NCI-H1930 (cell line): ENCODE measurements at regions not wholly inside any gene's neighbourhood (a gene's known extent, or its start where the extent isn't known, plus 50 kb on each side); places are given as distances from the start of the nearest gene placed in this dataset.

Experiments used
- DNase-seq, 2 experiments: peaks; one replicate each; lab custom pipeline; 2025; lab: John Stamatoyannopoulos, UW

DNA sequence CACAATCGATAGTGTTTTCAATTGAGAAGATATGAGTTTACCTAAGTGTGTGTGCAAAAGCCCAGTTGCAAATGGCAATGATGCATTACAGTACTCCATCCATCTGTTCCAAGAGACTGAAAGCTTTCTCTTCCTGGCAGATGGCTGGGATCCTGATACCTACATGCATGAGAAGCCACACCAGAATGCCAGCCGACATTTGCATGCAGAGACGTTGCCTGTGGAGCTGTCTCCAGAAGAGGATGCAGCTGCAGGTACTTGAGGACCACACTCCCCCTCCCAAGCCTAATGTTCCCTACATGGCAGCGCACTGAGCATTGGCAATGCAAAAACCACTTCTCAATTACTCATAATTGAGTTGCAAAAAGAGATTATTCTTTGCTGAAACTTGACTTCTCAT lies 332.1 kb downstream of the WDR11 start:
- no peak for DNase-seq

DNA sequence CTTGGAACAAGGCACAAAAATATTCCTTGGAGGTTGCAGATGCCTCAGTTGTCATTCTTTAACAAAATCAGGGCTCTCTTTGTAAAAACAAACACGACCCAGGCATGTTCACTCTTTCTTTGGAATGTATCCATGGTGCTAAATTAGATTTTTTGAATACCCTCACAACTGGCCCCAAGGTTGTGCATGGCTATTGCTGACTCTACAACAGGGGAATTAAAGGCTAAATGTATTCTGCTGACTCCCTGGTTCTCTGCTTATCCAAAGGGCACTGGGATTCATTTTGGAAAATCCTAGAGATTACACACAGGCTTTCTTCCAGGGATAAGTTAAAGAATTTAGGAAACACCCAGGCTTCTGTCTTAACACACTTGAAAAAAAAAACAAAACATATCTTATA lies 332.5 kb downstream of the WDR11 start:
- DNase-seq, result no peak

DNA sequence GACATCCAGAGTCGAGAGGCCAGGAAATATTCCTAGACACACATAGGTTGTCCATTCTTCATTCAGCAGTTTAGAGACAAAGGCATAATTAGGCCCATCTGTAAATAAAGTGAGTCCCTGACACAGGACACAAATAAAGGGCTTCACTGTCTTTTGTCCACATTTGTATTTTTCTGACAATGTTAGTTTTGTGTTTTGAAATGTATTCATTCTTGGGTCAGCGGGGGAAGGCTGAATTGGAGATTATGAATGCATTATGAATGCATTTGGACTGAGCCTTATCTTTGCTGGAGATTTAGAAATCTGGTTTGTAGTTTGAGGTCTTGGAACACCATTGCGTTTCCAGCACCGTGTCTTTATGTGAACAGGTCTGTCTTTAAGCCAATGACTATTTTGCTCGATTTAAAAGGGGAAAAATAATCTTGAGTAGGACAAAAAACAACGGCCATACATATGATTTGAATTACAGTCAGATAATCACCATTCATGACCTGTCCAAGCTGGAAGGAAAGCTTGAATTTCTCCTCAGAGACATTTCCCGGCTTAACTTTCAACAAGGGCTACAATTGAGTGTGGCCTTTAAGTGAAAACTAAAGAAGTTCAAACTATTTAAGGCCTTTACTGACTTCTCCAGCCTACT lies 334.8 kb downstream of the WDR11 start:
- no peak for DNase-seq

DNA sequence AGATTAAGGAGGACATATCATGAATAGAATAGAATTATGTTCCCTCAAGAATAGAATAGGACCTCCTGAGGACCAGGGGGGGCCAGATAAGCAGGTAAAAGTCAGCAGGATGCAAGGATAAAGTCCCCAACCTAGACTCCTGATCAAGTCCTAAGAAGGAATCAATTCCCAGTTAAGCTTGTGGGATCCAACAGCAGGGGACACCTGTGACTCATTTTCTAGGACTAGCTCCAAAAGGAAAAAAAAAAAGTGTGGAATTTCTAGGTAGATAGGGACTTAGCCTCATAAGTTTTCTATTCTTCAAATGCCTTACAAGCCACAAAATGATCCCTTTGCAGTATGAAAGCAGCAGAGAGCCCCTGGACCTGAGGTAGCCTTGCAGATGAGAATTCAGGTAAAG lies 336.2 kb downstream of the WDR11 start:
- no peak for DNase-seq

DNA sequence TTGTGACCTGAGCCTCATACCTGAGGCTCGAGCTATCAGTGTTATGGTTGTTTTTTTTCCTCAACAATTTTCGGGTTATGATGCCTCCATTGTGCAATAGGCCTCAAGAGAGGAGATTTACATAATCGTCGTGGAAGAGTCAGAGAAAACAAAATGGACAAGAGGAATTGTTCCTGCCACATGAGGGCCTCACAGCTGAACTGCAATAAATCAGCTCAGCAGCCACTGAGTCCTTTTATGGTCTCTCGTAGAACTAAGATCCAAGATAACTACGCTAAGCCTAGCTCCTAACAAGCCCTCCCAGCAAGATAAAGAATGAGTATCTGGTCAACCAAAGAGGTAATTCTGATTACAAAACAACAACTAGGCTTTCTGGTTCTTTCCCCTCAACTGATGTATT lies 336.8 kb downstream of the WDR11 start:
- DNase-seq, result no peak

DNA sequence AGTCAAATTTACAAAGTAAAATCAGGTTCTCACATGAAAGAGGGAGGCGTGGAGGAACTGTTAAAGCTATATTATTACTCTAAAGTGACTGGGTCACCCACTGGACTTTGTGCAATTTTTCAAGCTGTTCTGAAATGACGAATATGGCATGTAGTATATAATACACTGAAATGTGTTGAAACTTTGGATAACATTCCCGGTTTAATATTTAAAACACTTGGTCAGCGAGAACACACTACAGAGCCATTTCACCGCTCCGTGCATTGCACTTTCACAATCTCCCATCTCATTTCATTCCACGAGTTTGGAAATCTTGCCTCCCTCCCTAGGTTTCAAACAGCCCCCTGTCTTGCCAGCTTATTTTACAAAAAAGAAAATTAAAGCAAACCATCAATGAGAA lies 337.9 kb downstream of the WDR11 start:
- no peak for DNase-seq

DNA sequence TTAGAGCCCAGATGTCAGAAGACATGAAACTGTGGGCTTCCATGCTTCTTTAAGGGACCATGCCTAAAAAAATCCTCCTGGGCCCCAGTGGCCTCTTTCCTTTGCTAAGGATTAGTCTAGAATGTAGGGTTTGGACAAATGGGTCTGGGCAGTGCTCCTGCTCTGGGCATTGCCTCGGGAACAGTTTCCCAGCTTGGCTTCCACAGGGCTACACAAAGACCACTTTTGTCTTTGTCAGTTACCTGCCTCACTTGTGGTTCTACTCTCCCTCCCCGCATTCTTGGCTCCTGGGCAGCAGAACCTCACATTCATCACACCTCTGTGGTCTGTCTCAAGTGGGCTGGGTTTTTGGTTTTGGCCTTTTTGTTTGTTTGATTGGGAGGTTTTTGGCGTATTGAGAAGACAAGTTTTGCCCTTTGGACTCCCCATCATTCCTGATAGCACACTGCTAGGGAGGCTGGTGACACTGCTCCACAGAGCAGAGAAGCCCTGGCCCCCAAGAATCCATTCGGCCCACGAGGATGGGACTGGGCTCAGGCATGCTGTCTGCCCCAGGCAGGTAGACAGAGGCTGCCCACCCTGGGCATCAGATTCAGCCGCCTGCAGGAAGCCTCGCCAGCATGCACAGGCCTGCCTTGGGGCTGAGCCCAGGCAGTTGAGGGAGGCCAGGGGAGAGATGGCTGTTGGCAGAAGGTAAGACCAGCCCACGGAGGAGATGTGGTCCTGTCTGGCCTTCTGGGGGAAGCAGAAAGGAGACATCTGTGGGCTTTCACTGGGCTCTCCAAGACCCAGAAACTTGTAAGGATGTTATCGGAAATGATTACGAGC lies 343.7 kb downstream of the WDR11 start:
- DNase-seq, result no peak

DNA sequence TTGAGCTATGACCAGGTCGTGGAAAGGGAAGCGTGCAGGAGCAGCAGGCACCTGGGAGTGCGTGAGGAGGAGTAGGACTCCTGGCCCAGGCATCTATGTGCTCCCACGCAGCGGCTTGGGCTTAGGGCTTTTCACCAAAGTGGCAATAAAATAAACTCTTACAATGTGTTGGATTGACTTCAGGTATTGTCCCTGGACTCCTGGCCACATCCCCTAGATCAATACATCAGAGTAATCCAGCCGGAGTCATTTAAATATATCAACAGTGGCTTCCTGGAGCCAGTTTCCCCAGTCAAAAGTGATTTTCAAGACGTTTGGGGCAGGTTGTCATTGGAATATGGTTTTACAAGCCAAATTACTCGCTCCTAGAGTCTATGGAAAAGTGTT lies 344.4 kb downstream of the WDR11 start:
- DNase-seq, result no peak

DNA sequence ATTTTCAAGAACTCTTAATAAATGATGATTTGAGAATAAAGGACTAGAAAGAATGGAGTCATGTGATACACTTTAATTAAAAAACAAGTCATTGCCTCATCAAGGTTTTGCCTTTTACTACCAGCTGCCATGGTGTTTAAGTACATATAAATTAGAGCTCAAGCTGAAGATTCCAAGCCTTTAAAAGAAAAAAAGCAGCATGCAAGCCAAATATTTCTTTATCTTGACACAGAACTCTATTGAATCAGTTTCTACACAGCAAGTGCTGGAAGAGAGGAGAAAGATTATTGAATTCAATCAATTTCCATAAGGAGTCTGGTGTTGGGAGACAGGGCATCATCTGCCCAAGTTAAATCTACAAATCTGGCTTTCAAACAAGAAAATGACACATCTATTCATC lies 347.9 kb downstream of the WDR11 start:
- no peak for DNase-seq

DNA sequence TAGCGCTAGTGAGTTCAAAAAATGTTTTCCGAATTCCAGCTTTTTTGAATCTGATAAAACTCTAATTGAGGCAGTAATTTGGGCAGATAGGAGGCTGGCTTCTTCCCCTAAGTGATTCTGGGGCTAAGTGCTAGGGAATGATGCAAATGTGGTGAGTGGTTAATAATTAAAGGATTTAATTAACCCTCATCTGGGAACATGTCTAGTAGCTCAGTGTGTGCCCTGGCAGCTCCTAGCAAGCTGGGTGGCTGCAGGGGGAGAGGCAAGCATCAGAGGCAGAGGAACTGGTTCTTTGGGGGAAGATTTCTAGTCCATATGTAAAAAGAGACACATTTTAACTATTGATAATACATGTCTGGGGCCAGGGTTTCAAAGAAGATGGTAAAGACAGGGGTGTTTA lies 354.5 kb downstream of the WDR11 start:
- no peak for DNase-seq

DNA sequence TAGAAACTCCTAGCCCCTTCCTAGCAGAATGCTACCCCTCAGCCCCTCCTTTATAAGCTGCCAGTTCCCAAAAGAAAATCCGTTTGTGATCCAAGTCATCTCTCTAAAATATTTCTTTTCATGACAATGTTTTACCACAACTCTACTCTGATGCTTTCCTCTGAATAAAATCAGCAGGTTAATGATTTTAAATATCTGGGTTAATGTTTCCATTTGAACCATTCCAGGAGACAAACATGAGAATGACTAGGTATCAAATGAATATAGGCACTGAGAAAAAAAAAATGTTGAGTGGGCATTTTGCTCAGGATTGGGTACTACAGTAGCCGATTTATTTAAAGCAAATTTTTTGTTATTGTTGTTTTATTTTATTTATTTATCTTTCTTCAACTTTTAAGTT lies 360.3 kb downstream of the WDR11 start:
- no peak for DNase-seq

DNA sequence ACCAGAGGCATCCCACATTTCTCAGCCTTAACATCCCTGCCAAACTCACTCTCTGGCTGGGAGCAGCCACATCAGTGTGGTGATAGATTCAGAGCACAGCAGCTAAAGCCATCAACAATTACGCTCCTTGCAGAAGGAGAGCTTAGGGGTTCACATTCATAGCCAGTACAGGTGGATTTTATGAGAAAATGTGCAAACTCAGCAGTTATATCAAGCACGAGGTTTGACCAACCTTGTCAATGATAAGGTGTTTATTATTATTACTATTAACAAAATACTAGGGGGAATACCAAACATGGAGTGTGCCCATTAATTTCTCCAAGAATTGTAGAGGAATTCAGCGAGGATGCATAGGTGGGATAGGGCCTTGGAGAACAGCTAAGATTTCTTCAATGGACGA lies 362.3 kb downstream of the WDR11 start:
- DNase-seq, result no peak

DNA sequence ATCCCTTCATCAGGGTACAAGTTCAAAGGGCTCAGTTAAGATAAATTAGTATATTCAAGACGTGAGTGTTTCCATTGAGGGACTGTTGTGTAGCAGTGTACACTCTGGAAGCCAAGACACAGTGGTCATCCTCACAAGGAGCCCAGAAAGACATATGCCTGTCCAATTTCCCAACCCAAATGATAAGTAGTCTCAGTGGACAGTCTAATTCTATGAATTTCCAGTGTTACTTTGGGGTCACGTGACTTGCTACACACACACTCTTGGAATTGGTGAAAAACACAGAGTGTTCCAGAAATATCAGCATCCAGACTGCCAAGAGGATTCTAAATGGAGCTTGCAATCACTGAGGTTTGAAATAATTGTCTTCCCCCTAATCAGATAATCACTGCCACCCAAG lies 365.1 kb downstream of the WDR11 start:
- no peak for DNase-seq

DNA sequence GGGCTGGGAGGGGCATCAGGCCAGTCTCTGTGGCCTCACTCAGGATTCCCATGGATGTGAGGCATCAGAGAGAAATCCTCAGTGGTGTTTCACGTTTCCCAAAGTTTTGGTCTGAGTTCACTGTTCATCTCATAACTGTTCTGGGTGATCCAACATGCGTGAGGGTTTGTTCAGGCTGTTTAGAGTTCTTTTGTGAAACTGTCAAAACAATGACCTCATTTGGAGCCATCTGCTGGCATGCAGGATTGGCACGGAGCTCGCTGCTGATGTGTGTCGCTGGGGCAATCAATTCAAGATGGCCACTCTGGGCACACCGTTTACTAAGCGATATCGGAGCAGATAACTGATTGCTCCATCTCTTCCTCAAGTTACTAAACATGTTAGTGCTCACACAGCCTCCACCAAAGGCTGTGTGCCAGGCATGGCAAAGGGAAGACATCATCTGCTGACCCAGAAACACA lies 365.6 kb downstream of the WDR11 start:
- DNase-seq, result no peak

DNA sequence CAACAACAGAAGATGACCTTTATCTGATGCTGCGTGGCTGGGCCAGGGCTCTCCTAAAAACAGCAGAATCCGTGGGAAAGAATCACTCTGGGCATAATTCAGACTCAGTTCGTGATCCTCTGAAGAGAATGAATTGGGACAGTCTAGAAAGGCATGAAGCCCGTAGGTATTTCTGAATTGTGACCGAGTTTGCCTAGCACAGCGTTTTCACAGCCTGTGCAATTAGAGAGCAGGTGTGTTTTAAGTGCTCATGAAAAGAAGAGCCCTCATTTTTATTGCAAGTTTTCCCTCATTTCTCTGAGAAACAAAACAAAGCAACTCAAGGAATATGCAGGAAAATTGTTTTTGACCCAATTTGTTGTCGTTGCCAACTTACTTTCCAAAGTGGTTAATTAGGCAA lies 366.2 kb downstream of the WDR11 start:
- no peak for DNase-seq

DNA sequence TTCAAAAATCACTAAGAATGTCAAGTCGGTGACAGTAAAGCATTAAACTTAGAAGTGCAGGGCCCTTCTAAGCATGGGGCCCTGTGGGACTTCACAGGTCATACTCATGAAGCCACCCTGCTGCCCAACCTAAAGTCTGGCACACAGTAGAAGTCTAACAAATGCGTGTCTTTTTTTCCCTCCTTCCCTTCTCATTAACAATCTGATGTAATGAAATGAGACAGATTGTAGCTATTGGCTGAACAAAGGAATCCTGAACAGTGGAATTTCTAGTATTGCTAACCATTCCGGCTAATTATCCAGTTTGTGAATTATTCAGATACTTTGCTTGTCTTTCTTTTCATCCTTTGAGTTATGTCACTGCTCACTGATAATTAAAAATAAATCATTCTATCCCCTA lies 369.9 kb downstream of the WDR11 start:
- no peak for DNase-seq

DNA sequence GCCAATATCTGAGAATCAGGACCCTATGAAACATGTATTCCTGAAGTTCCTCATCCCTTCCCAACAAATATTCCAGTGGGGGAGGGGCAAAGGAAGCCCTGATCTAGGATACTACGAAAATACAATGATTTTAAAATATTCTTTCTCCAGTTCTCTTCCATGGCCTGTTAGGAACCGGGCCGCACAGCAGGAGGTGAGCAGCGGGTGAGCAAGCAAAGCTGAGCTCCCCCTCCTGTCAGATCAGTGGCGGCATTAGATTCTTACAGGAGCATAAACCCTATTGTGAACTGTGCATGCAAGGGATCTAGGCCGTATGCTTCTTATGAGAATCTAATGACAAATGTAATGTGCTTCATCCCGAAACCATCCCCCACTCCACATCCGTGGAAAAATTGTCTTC lies 370.8 kb downstream of the WDR11 start:
- DNase-seq, result no peak

DNA sequence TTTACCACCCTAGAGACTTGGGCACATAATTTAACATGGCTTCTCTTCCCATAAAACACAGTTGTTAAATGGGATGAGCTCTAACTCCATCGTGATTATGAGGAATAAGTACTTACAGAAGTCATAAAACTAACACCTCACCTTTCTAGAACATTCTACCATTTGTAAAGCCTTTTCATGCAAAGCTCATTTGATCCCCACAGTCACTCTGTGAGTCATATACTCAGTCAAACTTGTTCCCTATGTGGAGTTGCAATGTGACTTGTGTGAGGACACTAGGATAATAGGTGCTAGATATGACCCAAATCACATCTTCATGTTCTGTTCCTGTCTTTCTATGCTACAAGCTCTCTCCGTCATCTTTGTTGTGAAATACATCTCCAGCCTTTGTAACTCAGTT lies 371.7 kb downstream of the WDR11 start:
- DNase-seq, result no peak

DNA sequence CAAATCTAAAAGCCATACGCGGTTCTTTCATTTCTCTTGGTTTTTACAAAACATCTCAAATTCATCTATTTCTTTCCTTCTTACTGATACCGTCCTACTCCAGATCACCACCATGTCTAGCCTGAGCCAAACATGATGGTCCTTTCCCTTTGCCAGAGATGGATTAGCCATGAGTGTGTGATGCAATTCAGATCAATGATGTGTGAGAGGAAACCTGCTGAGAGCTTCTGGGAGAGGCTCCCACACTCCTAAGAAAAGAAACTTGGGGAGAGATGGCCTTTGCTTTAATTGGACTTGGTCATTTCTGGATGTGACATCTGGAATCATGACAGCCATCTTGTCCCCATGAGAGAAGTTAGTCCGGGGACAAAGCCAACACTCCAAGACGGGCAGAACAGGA lies 367.2 kb downstream of the FGFR2 start:
- no peak for DNase-seq

DNA sequence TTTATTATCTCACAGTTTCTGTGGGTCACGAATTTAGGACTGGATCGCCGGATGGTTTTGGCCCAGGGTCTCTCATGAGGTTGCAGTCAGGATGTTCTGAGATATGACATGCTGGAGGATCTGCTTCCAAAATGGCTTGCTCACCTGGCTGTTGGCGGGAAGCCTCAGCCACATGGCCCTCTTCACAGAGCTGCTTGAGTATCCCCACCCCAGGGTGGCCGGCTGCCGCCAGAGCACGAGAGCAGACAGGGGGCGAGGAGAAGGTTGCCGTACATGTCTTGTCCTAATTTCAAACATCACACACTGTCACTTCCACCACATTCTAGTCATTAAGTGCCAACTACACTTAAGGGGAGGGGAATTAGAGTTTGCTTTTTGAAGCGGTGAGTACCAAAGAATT lies 365.8 kb downstream of the FGFR2 start:
- no peak for DNase-seq

DNA sequence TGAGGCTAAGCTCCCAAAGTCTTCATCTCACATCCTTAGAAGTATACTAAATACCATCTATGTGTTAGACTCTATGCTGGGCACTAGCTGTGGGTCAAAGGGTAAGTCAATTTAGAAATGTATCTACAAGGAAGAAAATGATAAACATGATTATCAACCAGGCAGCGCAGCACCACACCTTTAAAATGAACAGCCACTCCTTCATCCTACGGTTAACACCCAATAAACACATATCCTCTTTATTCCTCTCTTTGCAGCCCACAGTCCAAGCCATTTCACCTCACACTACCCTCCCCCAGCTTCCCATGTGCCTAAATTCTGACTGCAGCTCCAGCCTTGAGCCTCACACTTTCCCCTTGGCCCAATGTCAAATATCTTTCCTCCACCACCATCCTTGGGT lies 362.6 kb downstream of the FGFR2 start:
- no peak for DNase-seq

DNA sequence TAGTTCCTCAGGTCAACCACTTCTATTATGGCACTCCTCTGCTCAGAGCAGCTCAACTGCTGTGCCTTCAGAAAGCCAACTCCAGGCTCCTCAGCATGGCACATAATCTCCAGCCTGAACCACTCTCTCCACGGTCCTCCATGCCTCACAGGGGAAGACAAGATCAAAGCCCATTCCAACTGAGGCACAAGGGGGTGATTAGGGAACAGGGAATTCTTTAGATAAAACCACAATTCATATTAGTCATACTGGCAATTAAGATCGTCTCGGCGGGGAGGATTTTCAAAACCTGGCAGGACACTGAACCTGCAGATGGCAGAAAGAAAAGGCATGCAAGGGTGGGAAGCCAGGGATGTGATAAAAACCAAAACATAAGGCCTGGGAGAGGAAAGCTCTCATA lies 361.6 kb downstream of the FGFR2 start:
- DNase-seq, result no peak

DNA sequence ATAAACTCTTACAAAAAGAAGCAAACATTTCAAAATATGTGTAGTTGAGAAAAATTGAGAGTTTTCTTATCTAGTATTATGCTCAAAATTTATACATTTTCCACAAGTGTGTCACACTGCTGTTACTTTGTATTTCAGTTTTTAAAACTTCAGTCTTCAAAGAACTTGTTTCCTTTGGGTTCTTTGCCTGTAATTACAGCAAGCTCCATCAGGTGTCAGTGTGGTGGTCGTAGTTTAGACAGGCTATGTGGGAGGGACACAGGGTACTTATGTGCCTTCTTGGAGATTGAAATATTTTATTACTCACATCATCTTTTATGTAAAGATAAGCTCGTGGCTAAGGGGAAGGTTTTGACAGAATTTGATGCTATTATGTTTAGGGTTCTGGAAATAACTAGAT lies 360.5 kb downstream of the FGFR2 start:
- DNase-seq, result no peak

DNA sequence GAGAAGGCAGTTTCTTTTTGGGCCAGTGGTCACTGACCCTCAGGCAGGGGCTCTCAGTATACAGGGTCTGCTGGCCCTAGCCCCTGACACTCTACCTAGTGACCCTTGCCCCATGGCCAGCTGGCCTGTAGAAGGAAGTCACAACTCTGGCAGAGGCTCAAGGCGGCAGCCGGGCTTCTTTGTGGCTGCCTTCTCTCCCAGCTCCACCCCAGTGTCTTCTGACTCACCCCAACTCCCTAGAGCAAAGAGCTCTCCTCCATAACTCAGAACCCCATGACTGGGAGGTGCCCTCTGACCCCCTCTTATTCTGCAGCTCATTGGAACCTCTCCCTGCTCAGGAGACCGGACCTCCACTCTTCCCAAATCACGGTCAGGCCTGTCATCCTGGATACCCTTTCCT lies 358.2 kb downstream of the FGFR2 start:
- no peak for DNase-seq
